SK-N-SH (cell line): ENCODE measurements at regions not wholly inside any gene's neighbourhood (a gene's known extent, or its start where the extent isn't known, plus 50 kb on each side); places are given as distances from the start of the nearest gene placed in this dataset.

Source experiments
- CTCF ChIA-PET: fragments of 300-600, 350-600 bp; formaldehyde crosslinking; extraction: SDS; loops from one replicate; lab custom pipeline; 2021; lab: Yijun Ruan, JAX
- POLR2A ChIA-PET: fragments of 350-600 bp; sonication (Branson Sonifier 250); formaldehyde crosslinking; extraction: SDS; loops from one replicate; lab custom pipeline; 2020; ENCODE audit warnings: antibody characterized with exemption, inconsistent platforms; lab: Yijun Ruan, JAX
- DNase-seq: peaks from one replicate; pipeline ENCODE4 v3.0.0; 2012
- H2AFZ ChIP-seq: fragments of 200-600 bp; sonication (generic); 2 replicates; pipeline ENCODE4 v1.8.1; 2016; ENCODE audit warnings: antibody characterized with exemption, mild to moderate bottlenecking, low read depth
- H3F3A ChIP-seq: fragments of 200-600 bp; sonication (generic); replicated peaks from 2 replicates; pipeline ENCODE3; 2016; ENCODE audit warnings: antibody characterized with exemption, mild to moderate bottlenecking; ENCODE audit not compliant: insufficient read depth
- H3K27ac ChIP-seq, 2 experiments: fragments of 200-500 bp in 1 of 2; fragments of 200-600 bp in 1 of 2; sonication (Bioruptor generic) in 1 of 2; sonication (generic), shearing (Covaris generic) in 1 of 2; 2 replicates each; pipeline versions ENCODE4 v1.5.1 to v1.6.1; 2014 to 2016; ENCODE audit warnings: low read depth in 2 of 2, inconsistent platforms in 1 of 2, low read length in 1 of 2, mild to moderate bottlenecking in 1 of 2, mixed read lengths in 1 of 2
- H3K27me3 ChIP-seq: fragments of 200-600 bp; sonication (generic), shearing (Covaris generic); 2 replicates; pipeline ENCODE4 v1.6.1; 2016; ENCODE audit warnings: mixed run types; ENCODE audit not compliant: insufficient read depth
- H3K36me3 ChIP-seq, 2 experiments: fragments of 200-500 bp in 1 of 2; fragments of 200-600 bp in 1 of 2; sonication (Bioruptor generic) in 1 of 2; sonication (generic) in 1 of 2; replicated peaks in 1 of 2; 2 replicates each; pipeline versions ENCODE3 to v1.5.1; 2014 to 2016; ENCODE audit warnings: low read length in 1 of 2, mild to moderate bottlenecking in 1 of 2; ENCODE audit not compliant: insufficient read depth in 2 of 2, control insufficient read depth in 1 of 2
- H3K4me1 ChIP-seq, 2 experiments: fragments of 200-500 bp in 1 of 2; fragments of 200-600 bp in 1 of 2; sonication (Bioruptor generic) in 1 of 2; sonication (generic), shearing (Covaris generic) in 1 of 2; 2 replicates each; pipeline versions ENCODE4 v1.5.1 to v1.6.1; 2014 to 2016; ENCODE audit warnings: low read depth in 1 of 2, low read length in 1 of 2, mixed run types in 1 of 2; ENCODE audit not compliant: insufficient read depth in 2 of 2, control insufficient read depth in 1 of 2
- H3K4me2 ChIP-seq: fragments of 200-600 bp; sonication (generic), shearing (Covaris generic); 2 replicates; pipeline ENCODE4 v1.6.1; 2017; ENCODE audit warnings: mixed run types
- H3K4me3 ChIP-seq, 2 experiments: fragments of 200-500 bp in 1 of 2; fragments of 200-600 bp in 1 of 2; sonication (Bioruptor generic) in 1 of 2; sonication (generic), shearing (Covaris generic) in 1 of 2; 2 replicates each; pipeline versions ENCODE4 v1.5.1 to v1.8.1; 2014 to 2016; ENCODE audit warnings: low read depth in 2 of 2, inconsistent platforms in 1 of 2, low read length in 1 of 2, mild to moderate bottlenecking in 1 of 2, mixed read lengths in 1 of 2, moderate library complexity in 1 of 2
- H3K79me2 ChIP-seq: fragments of 200-600 bp; sonication (generic); 2 replicates; pipeline ENCODE4 v1.8.1; 2017; ENCODE audit warnings: mild to moderate bottlenecking; ENCODE audit not compliant: insufficient read depth
- H3K9ac ChIP-seq: fragments of 200-600 bp; sonication (generic); 2 replicates; pipeline ENCODE4 v1.6.1; 2017; ENCODE audit warnings: mixed run types
- H3K9me2 ChIP-seq: fragments of 200-600 bp; sonication (generic); 2 replicates; pipeline ENCODE4 v1.6.1; 2017; ENCODE audit warnings: mixed run types
- H3K9me3 ChIP-seq: fragments of 200-600 bp; sonication (generic); 2 replicates; pipeline ENCODE4 v1.6.1; 2017; ENCODE audit warnings: mixed run types, mild to moderate bottlenecking, moderate library complexity
- H4K20me1 ChIP-seq: fragments of 200-600 bp; sonication (generic); 2 replicates; pipeline ENCODE4 v1.6.1; 2017; ENCODE audit warnings: mild to moderate bottlenecking, mixed run types; ENCODE audit not compliant: insufficient read depth
- EZH2phosphoT487 ChIP-seq: fragments of 200-600 bp; sonication (generic); IDR thresholded peaks from 2 replicates; pipeline ENCODE4 v1.6.1; 2017; ENCODE audit warnings: low read depth, mixed run types, mild to moderate bottlenecking, antibody characterized with exemption, moderate library complexity, borderline replicate concordance
- FOSL2 ChIP-seq: IDR thresholded peaks from 2 replicates; pipeline ENCODE4 v1.4.0; 2012; ENCODE audit warnings: low read depth, mild to moderate bottlenecking, moderate library complexity, borderline replicate concordance
- FOXJ3 ChIP-seq: sonication (generic); formaldehyde crosslinking; IDR thresholded peaks from 2 replicates; pipeline ENCODE4 v1.5.1; 2020; ENCODE audit warnings: mild to moderate bottlenecking, missing genetic modification reagents
- MEF2A ChIP-seq: IDR thresholded peaks from 2 replicates; pipeline ENCODE4 v1.4.0; 2012; ENCODE audit warnings: low read depth, borderline replicate concordance
- MXI1 ChIP-seq: IDR thresholded peaks from 2 replicates; pipeline ENCODE4 v1.6.1; 2012; ENCODE audit warnings: mild to moderate bottlenecking, low read depth, low read length, improper control_type of control experiment
- NFIC ChIP-seq: IDR thresholded peaks from 2 replicates; pipeline ENCODE4 v1.4.0; 2012; ENCODE audit warnings: borderline replicate concordance
- NRF1 ChIP-seq: IDR thresholded peaks from 2 replicates; pipeline ENCODE4 v1.6.1; 2012; ENCODE audit warnings: low read depth, mild to moderate bottlenecking, low read length
- RAD21 ChIP-seq: IDR thresholded peaks from 2 replicates; pipeline ENCODE4 v1.6.1; 2012; ENCODE audit warnings: mild to moderate bottlenecking, low read length
- RXRA ChIP-seq: IDR thresholded peaks from 2 replicates; pipeline ENCODE4 v1.4.0; 2012; ENCODE audit warnings: low read depth, mild to moderate bottlenecking, borderline replicate concordance
- SIN3A ChIP-seq: IDR thresholded peaks from 2 replicates; pipeline ENCODE4 v1.6.1; 2012; ENCODE audit warnings: low read depth, mild to moderate bottlenecking, low read length, moderate library complexity, borderline replicate concordance
- TAF1 ChIP-seq: IDR thresholded peaks from 2 replicates; pipeline ENCODE4 v1.6.1; 2012; ENCODE audit warnings: low read depth, mild to moderate bottlenecking, low read length, moderate library complexity, borderline replicate concordance
- WGBS: methylation state at CpG from one replicate; pipeline ENCODE4 v1.1.6; 2017; ENCODE audit warnings: low lambda C conversion rate; 5-methylcytosine and 5-hydroxymethylcytosine counted together
- TF ChIP-seq, protein P1 (sequence below): fragments of 150-350 bp; IDR thresholded peaks from 2 replicates; pipeline ENCODE4 v1.6.1; 2017; ENCODE audit warnings: antibody characterized with exemption, low read length, low read depth, borderline replicate concordance
- TF ChIP-seq, protein P2 (sequence below): IDR thresholded peaks from 2 replicates; pipeline ENCODE4; 2012
- TF ChIP-seq, protein P3 (sequence below): IDR thresholded peaks from 2 replicates; pipeline ENCODE4 v1.4.0; 2012; ENCODE audit warnings: low read depth
- TF ChIP-seq, protein P4 (sequence below): fragments of 200-600 bp; sonication (generic); IDR thresholded peaks from 2 replicates; pipeline ENCODE4 v1.6.1; 2017; ENCODE audit warnings: antibody characterized with exemption, mild to moderate bottlenecking, moderate library complexity

DNA sequence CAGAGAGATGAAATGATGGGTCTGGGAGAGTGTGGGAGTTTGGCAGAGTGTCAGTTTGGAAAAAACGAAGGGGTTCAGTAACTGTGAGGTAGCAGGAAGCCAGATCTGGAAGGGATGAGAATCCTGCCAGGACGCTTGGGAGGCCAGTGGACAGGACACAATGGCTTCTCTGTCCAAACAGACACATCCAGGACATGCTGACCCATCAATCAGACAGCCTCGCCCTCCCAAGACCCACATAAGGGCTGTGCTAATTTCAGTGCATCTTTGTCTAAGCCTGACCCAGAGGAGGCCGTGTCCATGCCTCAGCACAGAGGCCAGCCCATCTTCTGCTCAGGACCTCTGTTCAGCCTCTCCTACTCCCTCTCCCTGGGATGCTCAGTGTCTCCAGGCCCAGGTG is 576.5 kb upstream of the B3GAT1 start (continued):
- no peak for TF ChIP-seq TAF1

DNA sequence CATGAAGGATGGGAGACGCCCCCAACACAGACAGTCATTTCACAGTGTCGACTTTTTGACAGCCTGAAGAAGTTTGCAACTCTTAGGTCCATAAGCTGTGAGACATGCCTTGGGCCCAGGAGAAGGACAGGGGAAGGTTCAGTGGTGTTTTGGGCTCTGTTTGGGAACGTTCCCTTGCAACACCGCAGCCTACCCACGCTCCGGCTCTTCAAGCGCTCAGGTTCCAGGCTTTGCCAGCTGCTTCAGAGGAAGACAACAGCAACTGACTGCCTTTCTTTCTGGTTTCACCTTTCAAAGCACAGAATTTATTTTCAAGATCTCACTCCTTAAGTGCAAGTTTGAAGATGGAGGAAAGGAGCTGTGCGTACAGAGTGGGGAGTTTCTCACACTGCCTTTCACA is 575.8 kb upstream of the B3GAT1 start:
- Histone ChIP-seq H4K20me1 (no peaks in the 10 kb centered on the region), H3K9me2 (no peaks in the 10 kb centered on the region), H3K79me2 (no peaks in the 10 kb centered on the region), H3K36me3 (no peaks in the 10 kb centered on the region), H3K4me2 (no peak overlapping the region), H3K9me3 (no peaks in the 10 kb centered on the region), H2AFZ (no peak overlapping the region), H3K27ac (no peak overlapping the region), H3K4me1 (peaks cover 0 to 6% of the 10 kb centered on the region in 2 experiments; a peak in 1 of 4 replicates), H3K27me3 (no peaks in the 10 kb centered on the region), H3F3A (no peaks in the 10 kb centered on the region), H3K4me3 (no peak overlapping the region), H3K9ac (no peak overlapping the region)
- DNase-seq, result no peak
- ChIA-PET CTCF (no interaction called here), POLR2A (no interaction called here)
- 50% methylated on average over 8 of the region's 8 CpGs for WGBS
- TF ChIP-seq SIN3A (no peak), MEF2A (no peak), FOXJ3 (no peak), EZH2phosphoT487 (no peak)

DNA sequence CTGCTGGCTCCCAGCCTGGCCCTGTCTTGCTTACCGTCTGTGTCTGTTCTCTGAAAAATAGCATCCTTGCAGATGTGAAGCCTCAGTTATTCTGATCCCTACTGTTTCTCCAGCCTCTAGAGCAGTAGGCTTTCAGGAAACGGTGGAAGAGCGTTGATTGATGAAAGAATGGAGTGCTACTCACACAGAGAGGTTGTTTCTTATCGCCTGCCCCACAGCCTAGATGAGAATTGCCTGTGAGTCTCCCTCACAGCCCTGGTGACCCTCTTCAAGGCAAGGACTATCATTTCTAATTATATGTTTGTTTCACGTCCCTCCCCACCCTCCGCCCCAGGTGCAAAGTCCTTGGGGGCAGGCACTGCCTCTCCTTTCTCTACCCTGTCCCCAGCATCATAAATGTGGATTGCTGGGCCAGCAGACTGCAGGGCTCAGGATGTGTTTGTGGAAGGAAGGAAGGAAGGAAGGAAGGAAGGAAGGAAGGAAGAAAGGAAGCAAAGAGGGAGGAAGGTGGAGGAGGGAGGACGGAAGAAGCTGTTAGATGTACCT is 575.3 kb upstream of the B3GAT1 start:
- H3F3A ChIP-seq, result no peaks in the 10 kb centered on the region
- H3K9me3 ChIP-seq, result no peaks in the 10 kb centered on the region
- no peaks in the 10 kb centered on the region for H4K20me1 ChIP-seq
- H3K4me2 ChIP-seq, result no peak overlapping the region
- POLR2A ChIA-PET, result no interaction called here
- H3K9me2 ChIP-seq, result no peaks in the 10 kb centered on the region
- no peak overlapping the region for H3K9ac ChIP-seq
- CTCF ChIA-PET, result no interaction called here
- no peaks in the 10 kb centered on the region for H3K36me3 ChIP-seq
- H2AFZ ChIP-seq, result no peak overlapping the region
- no peaks in the 10 kb centered on the region for H3K79me2 ChIP-seq
- WGBS, result 34% methylated on average over 7 of the region's 7 CpGs
- H3K4me1 ChIP-seq, result peaks cover 0 to 6% of the 10 kb centered on the region in 2 experiments; a peak in 1 of 4 replicates
- TF ChIP-seq RXRA (no peak), MXI1 (no peak), RAD21 (no peak), FOSL2 (no peak), FOXJ3 (no peak), NRF1 (no peak), NFIC (no peak)
- TF ChIP-seq, protein P1, sequence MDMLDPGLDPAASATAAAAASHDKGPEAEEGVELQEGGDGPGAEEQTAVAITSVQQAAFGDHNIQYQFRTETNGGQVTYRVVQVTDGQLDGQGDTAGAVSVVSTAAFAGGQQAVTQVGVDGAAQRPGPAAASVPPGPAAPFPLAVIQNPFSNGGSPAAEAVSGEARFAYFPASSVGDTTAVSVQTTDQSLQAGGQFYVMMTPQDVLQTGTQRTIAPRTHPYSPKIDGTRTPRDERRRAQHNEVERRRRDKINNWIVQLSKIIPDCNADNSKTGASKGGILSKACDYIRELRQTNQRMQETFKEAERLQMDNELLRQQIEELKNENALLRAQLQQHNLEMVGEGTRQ, result no peak
- TF ChIP-seq, protein P2, sequence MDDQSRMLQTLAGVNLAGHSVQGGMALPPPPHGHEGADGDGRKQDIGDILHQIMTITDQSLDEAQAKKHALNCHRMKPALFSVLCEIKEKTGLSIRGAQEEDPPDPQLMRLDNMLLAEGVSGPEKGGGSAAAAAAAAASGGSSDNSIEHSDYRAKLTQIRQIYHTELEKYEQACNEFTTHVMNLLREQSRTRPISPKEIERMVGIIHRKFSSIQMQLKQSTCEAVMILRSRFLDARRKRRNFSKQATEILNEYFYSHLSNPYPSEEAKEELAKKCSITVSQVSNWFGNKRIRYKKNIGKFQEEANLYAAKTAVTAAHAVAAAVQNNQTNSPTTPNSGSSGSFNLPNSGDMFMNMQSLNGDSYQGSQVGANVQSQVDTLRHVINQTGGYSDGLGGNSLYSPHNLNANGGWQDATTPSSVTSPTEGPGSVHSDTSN, result no peak
- TF ChIP-seq, protein P3, sequence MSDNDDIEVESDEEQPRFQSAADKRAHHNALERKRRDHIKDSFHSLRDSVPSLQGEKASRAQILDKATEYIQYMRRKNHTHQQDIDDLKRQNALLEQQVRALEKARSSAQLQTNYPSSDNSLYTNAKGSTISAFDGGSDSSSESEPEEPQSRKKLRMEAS, result no peak
- TF ChIP-seq, protein P4, sequence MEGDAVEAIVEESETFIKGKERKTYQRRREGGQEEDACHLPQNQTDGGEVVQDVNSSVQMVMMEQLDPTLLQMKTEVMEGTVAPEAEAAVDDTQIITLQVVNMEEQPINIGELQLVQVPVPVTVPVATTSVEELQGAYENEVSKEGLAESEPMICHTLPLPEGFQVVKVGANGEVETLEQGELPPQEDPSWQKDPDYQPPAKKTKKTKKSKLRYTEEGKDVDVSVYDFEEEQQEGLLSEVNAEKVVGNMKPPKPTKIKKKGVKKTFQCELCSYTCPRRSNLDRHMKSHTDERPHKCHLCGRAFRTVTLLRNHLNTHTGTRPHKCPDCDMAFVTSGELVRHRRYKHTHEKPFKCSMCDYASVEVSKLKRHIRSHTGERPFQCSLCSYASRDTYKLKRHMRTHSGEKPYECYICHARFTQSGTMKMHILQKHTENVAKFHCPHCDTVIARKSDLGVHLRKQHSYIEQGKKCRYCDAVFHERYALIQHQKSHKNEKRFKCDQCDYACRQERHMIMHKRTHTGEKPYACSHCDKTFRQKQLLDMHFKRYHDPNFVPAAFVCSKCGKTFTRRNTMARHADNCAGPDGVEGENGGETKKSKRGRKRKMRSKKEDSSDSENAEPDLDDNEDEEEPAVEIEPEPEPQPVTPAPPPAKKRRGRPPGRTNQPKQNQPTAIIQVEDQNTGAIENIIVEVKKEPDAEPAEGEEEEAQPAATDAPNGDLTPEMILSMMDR, result no peak
- H3K4me3 ChIP-seq, result no peak overlapping the region
- H3K27me3 ChIP-seq, result no peaks in the 10 kb centered on the region
- no peak overlapping the region for H3K27ac ChIP-seq
- DNase-seq, result no peak
